HEK293T (cell line): ENCODE measurements at regions not wholly inside any gene's neighbourhood (a gene's known extent, or its start where the extent isn't known, plus 50 kb on each side); places are given as distances from the start of the nearest gene placed in this dataset.

Source experiments
- BHLHE40 ChIP-seq: fragments of 450-650 bp; IDR thresholded peaks from 2 replicates; pipeline ENCODE4 v1.6.1; 2016; ENCODE audit warnings: mild to moderate bottlenecking, moderate library complexity, borderline replicate concordance
- FOXK2 ChIP-seq: fragments of 450-650 bp; IDR thresholded peaks from 2 replicates; pipeline ENCODE4 v1.6.1; 2016; ENCODE audit warnings: mild to moderate bottlenecking
- FOXM1 ChIP-seq: fragments of 450-650 bp; IDR thresholded peaks from 2 replicates; pipeline ENCODE4 v1.6.1; 2017; ENCODE audit warnings: mild to moderate bottlenecking, borderline replicate concordance
- LEF1 ChIP-seq: fragments of 450-650 bp; IDR thresholded peaks from 2 replicates; pipeline ENCODE4 v1.6.1; 2017; ENCODE audit warnings: mild to moderate bottlenecking, borderline replicate concordance
- SP1 ChIP-seq: fragments of 450-650 bp; IDR thresholded peaks from 2 replicates; pipeline ENCODE4 v1.6.1; 2017
- SUZ12 ChIP-seq: fragments of 450-650 bp; IDR thresholded peaks from 2 replicates; pipeline ENCODE4 v1.6.1; 2016; ENCODE audit warnings: mild to moderate bottlenecking
- TARDBP ChIP-seq: fragments of 450-650 bp; IDR thresholded peaks from 2 replicates; pipeline ENCODE4 v1.6.1; 2016

DNA sequence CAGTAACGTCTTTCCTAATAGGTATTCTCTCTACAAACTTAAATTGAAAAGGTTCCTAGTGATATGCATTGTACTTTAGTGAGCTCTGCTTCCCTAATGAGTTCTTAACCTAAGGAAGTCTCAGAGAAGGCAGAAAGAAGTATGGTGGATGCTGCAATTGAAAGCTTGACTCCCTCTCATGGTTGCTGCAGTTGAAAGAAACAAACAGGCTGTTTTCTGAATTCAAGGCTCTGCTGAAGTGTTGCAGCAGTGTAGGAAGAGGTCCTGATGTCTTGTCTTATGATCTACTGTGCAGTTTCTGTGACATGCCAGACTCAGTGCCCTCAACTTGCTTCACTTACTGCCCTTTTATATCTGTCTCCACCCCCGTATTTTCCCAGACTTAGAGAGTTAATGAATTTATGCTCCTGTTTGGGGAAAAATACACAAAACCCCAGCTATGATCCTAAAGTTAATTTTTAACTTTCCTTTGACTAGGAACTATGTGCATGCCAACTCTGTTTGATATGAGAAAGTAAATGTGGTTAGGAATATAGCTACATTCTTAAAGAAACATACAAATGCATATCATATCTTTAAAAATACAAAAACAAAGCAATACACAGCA lies 655.3 kb upstream of the FAM98A start:
- no peak for TF ChIP-seq SUZ12
- TF ChIP-seq SP1: no peak
- TF ChIP-seq FOXM1: no peak
- TF ChIP-seq BHLHE40: no peak
- TF ChIP-seq TARDBP: no peak
- no peak for TF ChIP-seq LEF1
- no peak for TF ChIP-seq FOXK2
